Cardiac muscle cell (in vitro differentiated cells and primary cell): ENCODE measurements at regions not wholly inside any gene's neighbourhood (a gene's known extent, or its start where the extent isn't known, plus 50 kb on each side); places are given as distances from the start of the nearest gene placed in this dataset.
A peak's percentile ranks its signal among the peaks of the same experiment; 100 is the strongest.

Experiments
- DNase-seq, 2 donors: peaks; one replicate each; pipeline versions ENCODE4 v3.0.0 to v3.0.0-alpha.2; 2010 to 2017; ENCODE audit warnings: low read depth in 1 of 2, low spot score in 1 of 2
- H3K27ac ChIP-seq: fragments of 200-600 bp; sonication (generic); 2 replicates; pipeline ENCODE4 v1.5.1; 2016
- H3K27me3 ChIP-seq: fragments of 200-600 bp; sonication (generic); 2 replicates; pipeline ENCODE4 v1.6.0; 2016; ENCODE audit warnings: control low read depth
- H3K36me3 ChIP-seq: fragments of 200-600 bp; sonication (generic); 2 replicates; pipeline ENCODE4 v1.5.1; 2016; ENCODE audit warnings: control low read depth
- H3K4me1 ChIP-seq: fragments of 200-600 bp; sonication (generic); 2 replicates; pipeline ENCODE4 v1.8.1; 2017; ENCODE audit warnings: low read depth, mild to moderate bottlenecking, mixed run types
- H3K4me3 ChIP-seq: fragments of 200-600 bp; sonication (generic); 2 replicates; pipeline ENCODE4 v1.5.1; 2016; ENCODE audit warnings: mild to moderate bottlenecking
- H3K9me3 ChIP-seq: fragments of 200-600 bp; sonication (generic); 2 replicates; pipeline ENCODE4 v1.5.1; 2017; ENCODE audit warnings: low read depth, mild to moderate bottlenecking, control low read depth
- CTCF ChIP-seq: IDR thresholded peaks from 2 replicates; pipeline ENCODE4 v1.5.1; 2012; ENCODE audit warnings: low read depth, mild to moderate bottlenecking, low read length

- Histone ChIP-seq H3K27me3 (peaks cover 3% of the 10 kb centered on the region), H3K27ac (no peak overlapping the region), H3K36me3 (no peaks in the 10 kb centered on the region), H3K9me3 (no peaks in the 10 kb centered on the region), H3K4me3 (no peak overlapping the region), H3K4me1 (no peaks in the 10 kb centered on the region)
- no peak for TF ChIP-seq CTCF
- DNase-seq: peak; percentile 9 to 30
Measured at GRCh38 chr13:88979465-88980175, 1308.4 kb downstream of the SLITRK5 start.

GRCh38 chr13:89003656-89004055, 1332.5 kb downstream of the SLITRK5 start:
- DNase-seq: no peak
- no peaks in the 10 kb centered on the region for H3K4me1 ChIP-seq

GRCh38 chr13:89011615-89012014, 1340.4 kb downstream of the SLITRK5 start:
- H3K4me1 ChIP-seq: no peaks in the 10 kb centered on the region
- H3K9me3 ChIP-seq: no peaks in the 10 kb centered on the region
- H3K27ac ChIP-seq: no peak overlapping the region
- H3K4me3 ChIP-seq: no peak overlapping the region
- H3K36me3 ChIP-seq: no peaks in the 10 kb centered on the region
- DNase-seq: no peak
- no peak for TF ChIP-seq CTCF
- no peaks in the 10 kb centered on the region for H3K27me3 ChIP-seq

More at GRCh38 chr13:89003656-89004055, 1332.5 kb downstream of the SLITRK5 start:
- Histone ChIP-seq H3K9me3 (no peaks in the 10 kb centered on the region), H3K4me3 (no peak overlapping the region), H3K27ac (no peak overlapping the region), H3K27me3 (no peaks in the 10 kb centered on the region), H3K36me3 (no peaks in the 10 kb centered on the region)
- TF ChIP-seq CTCF: no peak

DNA sequence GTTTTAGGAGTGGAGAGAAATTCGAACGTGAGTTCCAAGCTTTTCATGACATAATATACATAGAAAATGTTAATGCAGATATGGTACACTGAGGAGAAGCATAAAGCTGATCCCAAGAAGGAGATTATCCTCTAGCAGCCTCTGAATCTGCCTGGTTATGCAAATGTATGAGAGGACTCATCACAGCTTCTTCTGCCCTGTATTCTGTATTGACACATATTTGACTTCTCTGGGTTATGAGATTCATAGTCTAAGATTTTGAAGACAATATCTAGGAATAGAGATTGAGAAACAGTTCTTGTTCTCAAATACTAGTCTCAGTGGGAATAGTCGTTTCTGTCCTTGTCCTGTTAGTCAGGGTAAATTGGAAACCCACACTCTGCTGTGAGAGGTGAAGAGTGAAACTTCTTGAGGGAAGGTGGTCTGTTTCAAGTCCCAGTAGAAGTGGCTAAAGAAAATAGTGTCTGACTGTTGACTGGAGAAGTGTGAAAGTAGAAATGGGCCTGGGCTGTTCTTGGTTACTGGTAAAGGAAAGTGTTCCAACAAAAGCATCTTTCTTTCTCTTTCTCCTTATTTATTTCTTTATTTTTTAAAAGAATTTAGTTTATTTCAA, 1356.6 kb downstream of the SLITRK5 start:
- DNase-seq: no peak
- Histone ChIP-seq H3K9me3 (no peaks in the 10 kb centered on the region), H3K4me1 (no peaks in the 10 kb centered on the region), H3K27me3 (no peaks in the 10 kb centered on the region), H3K4me3 (no peak overlapping the region), H3K27ac (no peak overlapping the region), H3K36me3 (no peaks in the 10 kb centered on the region)
- no peak for TF ChIP-seq CTCF

DNA sequence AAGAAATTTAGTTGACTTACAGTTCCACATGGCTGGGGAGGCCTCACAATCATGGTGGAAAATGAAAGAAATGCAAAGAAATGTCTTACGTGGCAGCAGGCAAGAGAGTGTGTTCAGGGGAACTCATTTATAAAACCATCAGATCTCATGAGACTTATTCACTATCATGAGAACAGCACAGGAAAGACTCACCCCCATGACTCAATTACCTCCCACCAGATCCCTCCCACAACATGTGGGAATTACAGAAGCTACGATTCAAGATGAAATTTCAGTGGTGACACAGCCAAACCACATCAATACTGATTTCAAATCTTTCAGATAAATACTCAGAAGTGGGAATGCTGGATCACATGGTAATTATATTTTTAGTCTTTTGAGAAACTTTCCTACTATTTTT, 1357.9 kb downstream of the SLITRK5 start:
- Histone ChIP-seq H3K36me3 (no peaks in the 10 kb centered on the region), H3K9me3 (no peaks in the 10 kb centered on the region), H3K27ac (no peak overlapping the region), H3K27me3 (no peaks in the 10 kb centered on the region), H3K4me3 (no peak overlapping the region), H3K4me1 (no peaks in the 10 kb centered on the region)
- TF ChIP-seq CTCF: no peak
- no peak for DNase-seq
